ENCODE measurements at regions not wholly inside any gene's neighbourhood (a gene's known extent, or its start where the extent isn't known, plus 50 kb on each side); places are given as distances from the start of the nearest gene placed in this dataset.
"Not testable (repeated sequence)": the region's sequence is repeated elsewhere in the genome, so short reads cannot be mapped to it uniquely, and the experiment has no call there.

GRCh38 chrX:122641826-122642225, 542.3 kb upstream of the GRIA3 start:
- no peak for DNase-seq (ENCODE audit: low read depth)
- H3K4me3 ChIP-seq (ENCODE audit: low read depth, low read length): no peak overlapping the region
- no peak for TF ChIP-seq CTCF (IDR thresholded peaks at IDR 0.05; ENCODE audit: insufficient read depth, low read depth, low read length, missing control alignments)

- not testable (repeated sequence) for DNase-seq (ENCODE audit: low read depth); H3K4me3 ChIP-seq (ENCODE audit: low read depth, low read length)
Measured at GRCh38 chrX:122655256-122655655, 528.8 kb upstream of the GRIA3 start.

- no peak overlapping the region for H3K4me3 ChIP-seq (ENCODE audit: low read depth, low read length)
- DNase-seq (ENCODE audit: low read depth): no peak
- no peak for TF ChIP-seq CTCF (IDR thresholded peaks at IDR 0.05; ENCODE audit: insufficient read depth, low read depth, low read length, missing control alignments)
Measured at GRCh38 chrX:122666601-122667000, 517.5 kb upstream of the GRIA3 start.

- no peak for TF ChIP-seq CTCF (IDR thresholded peaks at IDR 0.05; ENCODE audit: insufficient read depth, low read depth, low read length, missing control alignments)
- no peak for DNase-seq (ENCODE audit: low read depth)
- H3K4me3 ChIP-seq (ENCODE audit: low read depth, low read length): no peak overlapping the region
Measured at GRCh38 chrX:122667667-122668066, 516.4 kb upstream of the GRIA3 start.

GRCh38 chrX:122703762-122704161, 480.3 kb upstream of the GRIA3 start:
- TF ChIP-seq CTCF (IDR thresholded peaks at IDR 0.05; ENCODE audit: insufficient read depth, low read depth, low read length, missing control alignments): no peak
- no peak for DNase-seq (ENCODE audit: low read depth)
- H3K4me3 ChIP-seq (ENCODE audit: low read depth, low read length): no peak overlapping the region

GRCh38 chrX:122739770-122740169, 444.3 kb upstream of the GRIA3 start:
- TF ChIP-seq CTCF (IDR thresholded peaks at IDR 0.05; ENCODE audit: insufficient read depth, low read depth, low read length, missing control alignments): no peak
- DNase-seq (ENCODE audit: low read depth): no peak
- H3K4me3 ChIP-seq (ENCODE audit: low read depth, low read length): no peak overlapping the region

- H3K4me3 ChIP-seq (ENCODE audit: low read depth, low read length): no peak overlapping the region
- DNase-seq (ENCODE audit: low read depth): no peak
- TF ChIP-seq CTCF (IDR thresholded peaks at IDR 0.05; ENCODE audit: insufficient read depth, low read depth, low read length, missing control alignments): no peak
Measured at GRCh38 chrX:122770581-122770980, 413.5 kb upstream of the GRIA3 start.

GRCh38 chrX:122771933-122772332, 412.1 kb upstream of the GRIA3 start:
- TF ChIP-seq CTCF (IDR thresholded peaks at IDR 0.05; ENCODE audit: insufficient read depth, low read depth, low read length, missing control alignments): no peak
- H3K4me3 ChIP-seq (ENCODE audit: low read depth, low read length): no peak overlapping the region
- no peak for DNase-seq (ENCODE audit: low read depth)
